Fibroblast of skin of left quadriceps (primary cell): ENCODE measurements at regions not wholly inside any gene's neighbourhood (a gene's known extent, or its start where the extent isn't known, plus 50 kb on each side); places are given as distances from the start of the nearest gene placed in this dataset.
"Not testable (repeated sequence)": the region's sequence is repeated elsewhere in the genome, so short reads cannot be mapped to it uniquely, and the experiment has no call there.

Experiments
- DNase-seq, 2 experiments: peaks; one replicate each; pipeline ENCODE4 v3.0.0-alpha.2; 2013; ENCODE audit warnings: low read depth in 2 of 2

GRCh38 chr10:114708084-114708483, 50.0 kb upstream of the ABLIM1 start:
- no peak for DNase-seq

DNA sequence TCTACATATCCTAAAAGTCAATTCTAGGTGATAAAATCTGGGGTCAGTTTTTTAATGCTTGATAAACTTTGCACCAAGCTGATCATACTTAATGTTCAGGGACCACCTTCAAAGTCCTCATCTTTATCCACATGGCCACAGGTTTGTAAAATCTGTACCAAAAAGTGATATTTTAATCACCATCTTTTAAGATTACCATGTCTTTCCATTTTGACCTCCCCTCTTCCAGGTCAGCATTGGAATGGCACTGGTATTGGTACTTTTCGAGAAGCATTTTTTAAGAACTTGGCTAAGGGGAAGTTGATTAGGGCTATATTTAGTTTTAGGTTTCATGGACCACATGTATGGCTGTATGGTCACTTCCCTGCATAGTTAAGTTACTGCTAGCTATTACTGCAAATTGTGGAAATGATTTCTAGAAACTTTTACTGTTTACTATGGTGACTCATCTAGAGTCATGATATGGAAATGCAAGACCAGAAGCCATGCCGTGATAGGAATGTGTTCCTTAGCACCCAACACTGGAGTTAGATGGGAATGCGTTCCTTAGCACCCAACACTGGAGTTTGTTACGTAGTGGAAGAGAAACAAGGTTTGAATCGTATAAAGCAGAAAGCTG, 50.8 kb upstream of the ABLIM1 start:
- peak; percentile 63 to 69 for DNase-seq

DNA sequence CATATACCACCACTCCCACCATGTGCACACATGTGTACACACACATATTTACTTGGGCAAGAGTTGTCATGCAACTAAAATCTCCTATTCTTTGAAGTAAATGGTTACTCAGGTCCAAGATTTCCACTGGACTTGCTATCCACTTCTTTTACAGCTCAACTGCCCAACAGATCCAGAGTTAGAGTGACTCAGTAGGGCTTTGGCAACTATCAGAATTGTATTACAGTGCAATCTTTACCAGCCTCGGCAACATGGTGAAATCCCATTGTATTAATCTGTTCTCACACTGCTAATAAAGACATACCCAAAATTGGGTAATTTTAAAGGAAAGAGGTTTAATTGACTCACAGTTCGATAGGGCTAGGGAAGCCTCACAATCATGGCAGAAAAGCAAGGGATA, 51.9 kb upstream of the ABLIM1 start:
- no peak for DNase-seq

- no peak for DNase-seq
Observed at GRCh38 chr10:114711176-114711868, 53.2 kb upstream of the ABLIM1 start.

- no peak for DNase-seq
Observed at GRCh38 chr10:114711869-114712250, 53.8 kb upstream of the ABLIM1 start.

DNA sequence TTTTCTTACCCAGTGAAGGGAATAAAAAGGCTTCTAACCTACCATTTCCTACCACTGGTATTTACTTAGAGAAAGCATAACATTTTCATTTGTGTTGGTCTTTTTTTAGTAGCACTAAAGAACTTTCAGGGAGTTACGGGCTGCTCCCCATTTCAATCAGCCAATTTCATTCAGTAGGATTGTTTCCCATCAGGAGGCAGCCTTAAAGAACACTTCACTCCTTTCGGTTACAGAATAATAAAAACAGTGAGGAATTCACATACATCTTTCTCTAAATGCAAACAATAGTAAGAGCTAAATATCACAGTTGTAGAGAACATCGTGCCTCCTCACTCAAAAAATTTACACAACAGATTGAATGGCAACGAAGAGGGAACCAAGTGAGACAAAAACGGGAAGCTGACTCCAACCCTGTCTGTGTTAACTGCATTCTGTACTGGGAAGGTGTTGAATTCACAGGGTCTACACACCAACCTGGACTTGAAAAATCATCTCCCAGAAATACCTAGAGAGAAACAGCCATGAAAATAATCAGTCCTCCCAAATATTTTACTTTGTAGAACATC, 55.5 kb upstream of the ABLIM1 start:
- no peak for DNase-seq

DNA sequence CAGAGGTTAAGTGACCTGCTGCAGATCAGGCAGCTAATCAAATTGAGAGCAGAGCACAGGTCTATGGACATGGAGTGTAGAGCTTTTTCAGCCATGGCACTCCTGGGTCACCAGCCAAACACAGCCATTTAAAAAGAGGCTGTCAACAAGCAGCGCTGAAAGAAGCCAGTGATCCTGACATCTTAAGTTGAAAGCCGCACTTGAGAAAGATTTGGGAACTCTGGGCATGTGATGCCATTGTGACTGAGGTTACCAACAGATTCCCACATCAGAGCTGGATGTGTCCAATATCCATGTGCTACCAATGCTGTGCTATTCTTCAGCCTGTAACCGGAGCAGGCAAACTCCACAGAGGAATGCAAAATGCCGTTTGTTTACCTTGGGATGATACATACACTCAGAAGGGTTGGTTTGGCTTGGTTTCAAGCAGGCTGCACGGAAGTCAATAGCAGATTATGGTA, 56.2 kb upstream of the ABLIM1 start:
- peak; percentile 91 for DNase-seq

- DNase-seq, result peak; percentile 31 to 36
Observed at GRCh38 chr10:114715171-114715670, 57.1 kb upstream of the ABLIM1 start.

- no peak for DNase-seq
Observed at GRCh38 chr10:114716811-114717404, 58.8 kb upstream of the ABLIM1 start.

DNA sequence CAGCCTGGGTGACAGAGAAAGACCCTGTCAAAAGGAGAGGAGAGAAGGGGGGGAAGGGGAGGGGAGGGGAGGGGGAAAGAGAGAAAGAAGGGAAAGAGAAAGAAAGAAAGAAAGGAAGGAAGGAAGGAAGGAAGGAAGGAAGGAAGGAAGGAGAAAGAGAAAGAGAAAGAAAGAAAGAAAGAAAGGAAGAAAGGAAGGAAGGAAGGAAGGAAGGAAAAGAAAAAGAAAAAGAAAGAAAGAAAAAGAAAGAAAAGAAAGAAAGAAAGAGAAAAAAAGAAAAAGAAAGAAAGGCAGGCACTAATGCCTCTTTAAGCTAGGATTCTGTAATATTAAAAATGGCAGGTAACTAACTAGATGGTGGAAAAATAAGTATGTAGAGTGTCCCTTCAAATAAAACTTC, 59.8 kb upstream of the ABLIM1 start:
- DNase-seq, result not testable (repeated sequence)

GRCh38 chr10:114718374-114718773, 60.3 kb upstream of the ABLIM1 start:
- DNase-seq, result no peak

GRCh38 chr10:114719311-114719710, 61.2 kb upstream of the ABLIM1 start:
- no peak for DNase-seq

DNA sequence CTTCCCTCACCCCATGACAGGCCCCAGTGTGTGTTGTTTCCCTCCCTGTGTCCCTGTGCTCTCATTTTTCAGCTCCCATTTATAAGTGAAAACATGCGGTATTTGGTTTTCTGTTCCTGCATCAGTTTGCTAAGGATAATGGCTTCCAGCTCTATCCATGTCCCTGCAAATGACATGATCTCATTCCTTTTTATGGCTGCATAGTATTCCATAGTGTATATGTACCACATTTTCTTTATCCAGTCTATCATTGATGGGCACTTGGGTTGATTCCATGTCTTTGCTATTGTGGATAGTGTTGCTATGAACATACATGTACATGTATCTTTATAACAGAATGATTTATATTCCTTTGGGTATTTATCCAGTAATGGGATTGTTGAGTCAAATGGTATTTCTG, 61.9 kb upstream of the ABLIM1 start:
- not testable (repeated sequence) for DNase-seq

DNA sequence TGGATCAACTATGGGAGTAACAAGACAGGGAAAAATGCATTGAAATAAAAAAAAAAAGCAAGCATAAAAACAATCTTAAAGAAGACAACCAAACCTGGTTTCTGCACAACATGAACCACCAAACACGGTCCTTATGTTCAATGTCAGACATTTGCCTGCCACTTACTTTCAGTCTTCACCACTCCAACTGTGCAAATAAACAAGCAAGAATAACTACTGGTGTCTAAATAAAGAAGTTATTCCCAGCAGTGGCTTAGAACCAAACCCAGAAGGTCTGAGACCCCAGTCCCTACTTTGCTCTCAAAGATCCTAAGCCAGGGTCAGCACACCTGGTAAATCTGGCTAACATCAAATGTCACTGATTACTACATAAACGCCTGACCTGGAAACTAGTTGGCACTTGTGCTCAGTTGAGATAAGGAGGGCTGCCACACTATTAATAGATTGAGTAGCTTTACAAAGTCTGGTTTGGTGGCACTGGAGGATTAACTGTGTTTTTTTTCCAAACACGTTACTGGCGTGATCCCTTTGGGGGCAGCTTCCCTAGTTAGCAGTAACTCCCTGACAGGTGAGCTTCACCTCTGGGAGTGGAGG, 62.7 kb upstream of the ABLIM1 start:
- DNase-seq, result no peak

DNA sequence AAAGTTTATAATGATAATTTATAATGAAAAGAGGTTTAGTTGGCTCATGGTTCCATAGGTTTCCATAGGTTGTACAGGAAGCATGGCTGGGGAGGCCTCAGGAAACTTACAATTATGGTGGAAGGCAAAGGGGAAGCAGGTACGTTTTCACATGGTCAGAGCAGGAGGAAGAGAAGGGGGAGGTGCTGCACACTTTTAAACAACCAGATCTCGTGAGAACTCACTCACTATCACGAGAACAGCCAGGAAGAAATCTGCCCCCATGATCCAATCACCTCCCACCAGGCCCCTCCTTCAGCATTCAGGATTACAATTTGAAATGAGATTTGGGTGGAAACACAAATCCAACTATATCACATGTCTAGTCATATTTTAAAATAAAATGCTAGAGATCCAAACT, 64.1 kb upstream of the ABLIM1 start:
- DNase-seq, result not testable (repeated sequence)

DNA sequence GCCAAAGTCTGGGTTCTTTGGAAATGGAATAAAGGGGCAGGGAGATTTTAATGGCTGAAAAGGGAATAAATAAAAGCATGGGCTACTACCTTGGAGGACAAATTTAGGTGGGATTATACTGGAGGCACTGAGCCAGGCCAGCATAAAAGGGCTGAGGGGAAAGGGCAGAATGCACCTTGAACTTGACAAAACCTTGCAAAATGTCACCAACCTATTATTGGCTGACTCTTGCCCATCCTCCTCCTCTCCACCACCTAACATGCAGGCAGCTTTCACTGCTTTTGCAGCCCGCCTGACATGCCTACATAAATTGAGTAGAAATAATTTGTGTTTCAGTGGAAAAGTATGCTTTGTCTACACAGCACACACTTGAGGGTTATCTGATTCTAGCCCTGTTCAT, 65.3 kb upstream of the ABLIM1 start:
- DNase-seq, result no peak

GRCh38 chr10:114723991-114724715, 66.1 kb upstream of the ABLIM1 start:
- DNase-seq, result no peak

- no peak for DNase-seq
Observed at GRCh38 chr10:114724716-114725106, 66.6 kb upstream of the ABLIM1 start.

DNA sequence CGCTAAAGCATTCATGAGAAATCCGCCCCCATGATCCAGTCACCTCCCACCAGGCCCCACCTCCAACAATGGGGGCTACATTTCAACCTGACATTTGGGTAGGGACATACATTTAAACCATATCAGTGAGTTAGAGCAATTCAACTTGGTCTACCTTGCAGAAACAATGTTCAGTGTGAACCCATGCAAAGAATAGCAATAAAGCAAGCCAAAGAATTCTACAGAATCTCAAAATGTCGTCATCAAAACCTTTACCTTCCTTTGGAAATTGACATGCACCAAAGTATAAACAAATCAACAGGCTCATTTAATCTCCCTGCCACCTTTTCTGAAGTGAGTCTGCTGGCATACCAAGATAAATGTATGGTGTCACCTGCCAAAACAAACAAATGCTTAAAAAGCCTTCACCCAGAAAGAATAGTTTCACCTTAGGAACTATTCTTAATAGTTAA, 68.8 kb upstream of the ABLIM1 start:
- no peak for DNase-seq

GRCh38 chr10:114728325-114728724, 70.2 kb upstream of the ABLIM1 start:
- no peak for DNase-seq

DNA sequence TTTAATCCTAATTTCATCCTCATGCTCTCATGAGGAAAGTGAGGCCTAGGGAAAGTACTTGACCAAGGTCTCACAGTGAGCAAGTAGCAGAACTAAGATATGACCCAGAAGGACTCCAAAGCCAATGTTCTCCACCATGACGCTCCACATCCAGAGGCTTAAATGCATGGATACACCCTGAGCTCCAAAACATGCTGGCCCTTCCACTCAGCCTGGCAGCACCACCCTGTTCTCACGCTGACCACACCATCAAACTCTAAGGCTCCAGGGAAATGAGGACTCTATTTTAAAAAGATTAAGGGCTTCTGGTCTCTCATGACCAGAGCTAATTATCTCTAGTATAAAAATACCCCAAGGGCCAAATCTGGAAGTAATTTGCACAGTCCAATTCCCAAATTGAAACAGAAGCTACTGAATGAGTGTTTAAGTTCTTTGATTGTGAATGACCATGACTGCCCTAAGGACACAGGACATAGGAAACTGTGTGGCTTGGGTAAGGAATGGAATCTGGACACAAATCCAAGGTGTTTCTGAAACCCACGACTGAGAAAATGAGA, 71.1 kb upstream of the ABLIM1 start:
- DNase-seq, result no peak
